ENCODE measurements at regions not wholly inside any gene's neighbourhood (a gene's known extent, or its start where the extent isn't known, plus 50 kb on each side); places are given as distances from the start of the nearest gene placed in this dataset.

- no peak for DNase-seq
Measured at GRCh38 chr3:181660337-181660736, 51.4 kb upstream of the SOX2 start.

- DNase-seq: no peak
Measured at GRCh38 chr3:181637456-181637855, 74.3 kb upstream of the SOX2 start.

GRCh38 chr3:181637056-181637455, 74.7 kb upstream of the SOX2 start:
- no peak for DNase-seq

- DNase-seq: no peak
Measured at GRCh38 chr3:181635141-181635540, 76.6 kb upstream of the SOX2 start.

DNA sequence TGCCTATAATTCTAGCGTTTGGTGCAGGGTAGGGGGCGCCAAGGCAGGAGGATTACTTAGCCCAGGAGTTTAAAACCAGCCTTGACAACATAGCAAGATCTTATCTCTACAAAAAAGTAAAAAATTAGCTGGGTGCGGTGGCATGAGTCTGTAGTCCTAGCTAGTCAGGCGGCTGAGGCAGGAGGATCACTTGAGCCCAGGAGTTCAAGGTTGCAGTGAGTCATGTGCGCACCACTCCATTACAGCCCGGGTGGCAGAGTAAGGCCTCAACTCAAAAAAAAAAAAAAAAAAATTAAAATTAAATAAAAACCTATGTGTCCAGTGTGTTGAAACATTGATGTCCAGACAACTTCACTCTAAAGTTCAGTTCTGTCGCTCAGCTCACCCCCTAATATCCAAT, 78.2 kb upstream of the SOX2 start:
- no peak for DNase-seq

DNA sequence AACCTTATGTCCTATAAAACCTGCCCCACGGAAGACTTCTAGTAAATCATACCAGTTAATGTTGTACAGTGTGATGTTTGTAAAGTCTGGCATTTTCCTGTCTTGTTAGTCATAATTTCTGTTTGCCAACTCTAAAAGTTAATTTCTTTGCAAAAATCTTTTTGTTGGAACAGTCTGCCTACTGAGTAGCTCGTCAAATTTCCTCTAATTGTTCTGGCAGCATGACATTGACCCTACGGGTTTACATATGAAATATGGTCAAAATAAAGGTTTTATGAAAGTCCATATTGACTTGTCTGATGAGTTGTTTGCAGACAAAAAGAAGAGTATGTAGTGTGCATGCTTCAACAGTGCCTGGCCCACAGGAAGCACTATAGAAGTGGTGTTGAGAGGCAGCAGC, 79.8 kb upstream of the SOX2 start:
- DNase-seq: no peak

DNA sequence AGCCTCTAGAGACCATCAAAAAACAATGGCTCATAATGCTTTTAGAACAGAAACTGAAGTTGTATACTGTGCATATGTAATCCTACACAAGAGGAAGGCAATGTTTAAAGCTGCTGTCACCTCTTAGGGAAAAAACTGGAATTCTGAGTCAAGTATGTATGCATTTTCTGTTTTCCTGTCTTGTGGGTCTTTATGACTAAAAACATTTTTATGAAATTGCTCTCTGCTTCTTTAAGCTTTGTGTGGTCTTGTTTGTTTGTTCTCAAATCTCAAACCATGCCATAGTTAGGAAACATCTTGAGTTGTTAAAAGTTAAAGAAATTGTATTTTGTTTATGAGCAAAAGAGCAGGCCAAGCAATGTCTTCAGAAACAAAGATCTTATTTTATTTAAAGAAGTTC, 80.9 kb upstream of the SOX2 start:
- DNase-seq: no peak

DNA sequence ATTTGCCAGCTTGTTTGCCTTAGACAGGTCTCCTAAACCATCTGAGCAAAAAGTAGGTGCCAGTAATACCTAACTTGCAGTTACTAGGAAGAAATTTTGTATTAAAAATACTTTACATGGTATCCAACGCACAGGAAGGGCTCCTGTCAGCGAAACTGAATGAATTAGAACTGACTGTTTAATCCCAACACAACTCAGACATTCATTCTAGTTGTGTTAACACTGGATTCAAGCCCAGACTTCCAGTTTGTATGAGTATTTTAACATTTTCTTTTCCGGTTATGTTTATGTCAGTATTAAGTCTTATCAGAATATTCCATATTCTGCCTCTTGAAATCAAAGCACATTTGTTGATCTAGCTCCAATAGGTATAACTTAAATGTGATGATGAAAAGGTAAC, 82.0 kb upstream of the SOX2 start:
- no peak for DNase-seq

GRCh38 chr3:181629029-181629428, 82.7 kb upstream of the SOX2 start:
- no peak for DNase-seq

DNA sequence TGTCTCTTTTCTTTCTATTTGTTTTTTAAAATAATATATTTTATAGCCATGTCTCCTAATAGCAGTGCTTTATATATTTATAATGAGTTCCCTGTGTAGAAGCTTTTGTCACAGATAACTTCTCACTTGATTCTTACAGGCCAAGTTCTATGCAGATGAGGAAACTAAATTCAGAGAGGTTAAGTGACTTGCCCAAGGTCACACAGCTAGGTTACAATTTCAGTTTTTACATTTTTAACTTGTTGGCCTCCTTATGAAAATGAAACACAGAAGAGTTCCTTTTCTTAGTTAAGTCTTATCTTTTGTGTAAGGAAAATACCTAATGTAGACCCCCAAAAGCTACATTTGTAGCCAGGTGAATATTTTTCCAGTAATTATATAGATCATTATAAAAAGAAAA, 83.3 kb upstream of the SOX2 start:
- no peak for DNase-seq

DNA sequence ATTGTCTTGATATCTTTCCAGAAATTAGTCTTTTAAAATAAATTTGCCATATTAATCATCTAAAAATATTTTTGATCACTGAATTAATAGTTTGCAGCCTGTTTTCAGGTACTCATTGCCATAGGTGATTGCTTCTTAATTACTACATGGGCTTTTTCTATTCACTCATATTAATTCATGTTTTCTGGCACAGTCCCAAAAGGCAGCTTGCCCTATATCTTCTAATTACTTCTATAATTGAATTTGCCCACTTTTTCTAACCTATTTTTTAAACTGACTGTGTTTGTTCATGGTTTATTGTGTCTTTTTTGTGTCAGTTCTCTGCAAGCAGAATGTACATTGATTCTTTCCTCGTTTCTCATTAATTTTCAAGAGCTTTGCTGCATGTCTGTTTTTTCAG, 85.7 kb upstream of the SOX2 start:
- DNase-seq: no peak

- DNase-seq: no peak
Measured at GRCh38 chr3:181623924-181624694, 87.6 kb upstream of the SOX2 start.

DNA sequence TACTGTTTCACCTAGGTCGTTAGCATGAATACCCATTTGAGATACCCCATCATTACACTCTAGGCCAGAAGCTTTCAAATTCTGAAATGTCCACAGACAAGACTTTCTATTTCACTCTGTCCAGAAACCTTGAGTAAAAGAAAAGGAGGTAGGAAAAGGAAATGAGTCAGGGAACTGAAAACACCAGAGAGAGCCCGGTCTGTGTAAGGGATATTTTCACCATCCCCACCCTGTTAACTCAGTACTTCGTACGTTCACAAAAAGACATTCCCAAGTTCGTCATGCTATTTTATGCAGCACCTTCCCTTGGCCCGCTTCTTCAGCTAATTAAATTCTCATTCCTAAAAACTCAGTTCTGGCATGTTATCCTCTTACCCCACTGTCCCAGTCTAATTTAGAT, 89.4 kb upstream of the SOX2 start:
- no peak for DNase-seq

DNA sequence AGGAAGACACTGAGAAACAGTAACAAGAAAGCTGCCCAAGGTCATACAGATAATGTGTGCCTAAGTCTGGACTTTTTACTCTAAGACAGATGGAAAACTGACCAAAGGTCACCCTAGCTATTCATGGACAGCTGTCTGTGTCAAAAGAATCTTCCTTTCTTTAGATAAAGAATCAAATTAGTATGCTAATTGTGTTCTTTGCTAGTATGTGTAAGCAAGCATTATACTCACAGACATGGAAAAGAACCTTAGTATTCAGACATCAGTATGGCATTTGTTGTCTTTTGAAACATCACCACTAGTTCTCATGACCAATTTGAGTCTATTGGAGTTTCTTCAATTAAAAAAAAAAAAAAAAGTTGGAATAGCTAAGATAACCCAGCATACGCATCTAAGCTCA, 91.8 kb upstream of the SOX2 start:
- no peak for DNase-seq

GRCh38 chr3:181618260-181618659, 93.5 kb upstream of the SOX2 start:
- no peak for DNase-seq

DNA sequence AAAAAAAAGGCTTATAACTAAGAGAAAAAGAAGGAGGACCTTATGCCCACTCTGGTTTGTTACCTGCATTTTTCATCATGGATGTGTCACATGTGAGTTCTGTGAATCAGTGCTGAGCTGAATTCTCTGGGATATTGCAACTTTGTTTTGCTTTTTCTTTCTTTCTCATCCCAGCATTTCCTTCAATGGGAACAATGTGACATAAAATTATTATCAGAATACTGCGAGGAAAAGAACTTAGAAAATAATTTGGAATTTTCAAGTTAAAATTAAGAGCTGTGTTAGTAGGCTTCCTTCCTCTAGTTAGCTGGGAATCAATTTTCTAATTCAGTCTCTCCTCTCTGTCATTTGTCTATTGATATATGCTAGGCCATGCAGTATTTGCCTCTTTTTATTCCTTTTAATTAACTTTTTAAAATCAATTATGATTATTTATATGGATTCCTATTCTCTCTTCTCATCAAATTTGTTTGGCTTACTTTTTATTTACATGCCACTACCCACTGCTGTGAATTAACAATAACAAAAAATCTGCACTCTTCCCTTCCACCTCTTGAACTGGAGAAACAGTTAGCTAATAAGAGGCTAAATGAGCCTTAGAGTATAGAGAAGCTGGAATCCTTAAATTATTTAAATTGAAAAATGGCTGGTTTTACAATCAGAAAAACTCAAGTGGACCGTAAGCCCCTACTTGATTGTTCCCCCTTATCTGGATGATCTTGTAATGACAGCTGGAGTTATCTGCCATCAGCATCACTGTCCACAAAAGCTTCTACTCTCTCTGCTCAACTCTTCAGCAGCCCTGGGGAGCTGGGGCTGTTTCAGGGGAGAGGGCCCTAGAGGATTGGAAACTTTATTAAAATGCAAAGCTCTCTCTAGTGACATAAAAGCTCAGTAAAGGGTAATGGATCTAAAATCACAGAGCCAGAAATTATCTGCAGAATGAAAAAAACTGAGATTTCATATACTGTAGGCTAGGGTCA, 95.3 kb upstream of the SOX2 start:
- DNase-seq: no peak

GRCh38 chr3:181615666-181616065, 96.1 kb upstream of the SOX2 start:
- no peak for DNase-seq

DNA sequence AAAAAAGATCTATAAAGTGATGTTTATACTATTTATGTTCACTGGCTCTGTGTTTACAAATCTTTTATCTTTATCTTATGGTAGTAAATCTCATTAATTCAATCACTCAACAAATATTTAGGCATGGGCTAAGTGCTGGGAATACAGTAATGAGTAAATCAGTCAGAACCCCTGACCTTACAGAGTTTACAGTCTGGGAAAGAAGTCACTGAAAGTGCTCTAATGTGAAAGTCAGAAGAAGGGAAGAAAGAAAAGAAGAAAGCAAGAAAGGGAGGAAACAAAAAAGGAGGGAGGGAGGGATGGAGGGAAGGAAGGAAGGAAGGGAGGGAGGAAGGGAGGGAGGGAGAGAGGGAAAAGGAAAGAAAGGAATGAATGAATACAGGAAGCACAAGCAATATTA, 96.8 kb upstream of the SOX2 start:
- no peak for DNase-seq

GRCh38 chr3:181613813-181614212, 97.9 kb upstream of the SOX2 start:
- DNase-seq: no peak

GRCh38 chr3:181613191-181613590, 98.5 kb upstream of the SOX2 start:
- DNase-seq: no peak

GRCh38 chr3:181610973-181611265, 100.8 kb upstream of the SOX2 start:
- no peak for DNase-seq

DNA sequence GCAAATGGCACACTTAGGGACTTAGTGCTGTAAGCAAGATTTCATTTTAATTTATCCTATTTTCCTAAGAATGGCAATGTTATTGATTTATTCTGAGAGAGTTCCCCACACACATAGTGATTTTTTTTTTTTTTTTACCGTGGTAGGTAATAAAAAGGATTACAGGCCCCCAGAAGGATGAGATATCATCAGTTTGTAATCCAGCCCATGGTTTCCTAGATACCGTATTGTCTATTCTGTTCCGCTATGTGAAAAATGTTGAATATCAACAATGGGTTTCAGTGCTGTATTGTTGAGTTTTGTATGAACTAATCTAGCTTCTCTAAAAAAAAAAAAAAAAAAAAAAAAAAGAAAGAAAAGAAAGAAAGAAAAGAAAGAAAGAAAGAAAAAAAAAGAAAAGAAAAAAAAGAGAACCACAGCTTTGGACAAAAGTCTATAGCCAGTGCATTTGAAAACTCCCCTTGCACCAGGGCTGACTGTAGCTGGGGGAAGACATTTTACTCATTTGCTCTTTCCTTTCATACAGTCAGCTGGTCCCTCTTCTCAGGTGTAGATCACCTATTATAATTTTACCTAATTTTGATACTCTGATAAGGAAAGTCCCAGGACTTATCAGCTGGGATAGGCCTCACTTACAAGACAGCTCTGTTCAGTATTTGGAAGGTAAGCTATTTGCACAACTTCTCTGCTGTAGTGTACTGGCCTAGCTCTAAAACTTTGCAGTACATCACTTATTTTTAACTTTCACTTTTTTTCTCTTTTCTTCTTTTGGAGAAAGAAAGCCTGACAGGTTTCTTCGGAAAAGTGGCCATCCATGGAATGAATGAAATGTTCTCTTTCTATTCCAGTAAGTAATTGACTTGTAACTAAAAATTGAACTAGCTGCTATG, 101.4 kb upstream of the SOX2 start:
- no peak for DNase-seq

- DNase-seq: no peak
Measured at GRCh38 chr3:181609030-181609767, 102.5 kb upstream of the SOX2 start.
